HG03558 (cell line): ENCODE measurements at regions not wholly inside any gene's neighbourhood (a gene's known extent, or its start where the extent isn't known, plus 50 kb on each side); places are given as distances from the start of the nearest gene placed in this dataset.

Experiments used
- ATAC-seq: cut with Tn5 transposase; IDR thresholded peaks from one replicate; pipeline ENCODE4 v1.9.1; 2021; ENCODE audit warnings: moderate number of reproducible peaks; ENCODE audit not compliant: unreplicated experiment; ENCODE audit errors: extremely low read depth

GRCh38 chr14:99037777-99038430 is 234.1 kb downstream of the BCL11B start:
- no peak for ATAC-seq

DNA sequence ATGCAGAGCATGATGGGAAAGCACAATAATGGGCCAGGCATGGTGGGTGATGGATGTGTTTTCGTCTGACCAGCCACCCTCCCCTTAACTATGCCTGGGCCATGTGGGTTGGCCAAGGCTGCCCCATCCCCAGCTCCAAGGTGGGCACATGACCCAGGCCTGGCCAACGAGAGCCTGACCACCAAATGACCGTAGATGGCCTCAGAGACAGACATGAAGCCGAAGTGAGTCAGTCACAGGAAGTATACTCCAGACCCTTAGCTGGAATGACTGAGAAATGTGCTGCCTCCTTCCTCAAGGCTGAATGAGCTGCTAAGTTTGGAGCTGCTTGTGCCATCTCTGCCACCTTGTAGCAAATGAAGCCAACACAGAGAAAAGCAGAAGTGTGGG is 233.6 kb downstream of the BCL11B start:
- ATAC-seq: no peak

DNA sequence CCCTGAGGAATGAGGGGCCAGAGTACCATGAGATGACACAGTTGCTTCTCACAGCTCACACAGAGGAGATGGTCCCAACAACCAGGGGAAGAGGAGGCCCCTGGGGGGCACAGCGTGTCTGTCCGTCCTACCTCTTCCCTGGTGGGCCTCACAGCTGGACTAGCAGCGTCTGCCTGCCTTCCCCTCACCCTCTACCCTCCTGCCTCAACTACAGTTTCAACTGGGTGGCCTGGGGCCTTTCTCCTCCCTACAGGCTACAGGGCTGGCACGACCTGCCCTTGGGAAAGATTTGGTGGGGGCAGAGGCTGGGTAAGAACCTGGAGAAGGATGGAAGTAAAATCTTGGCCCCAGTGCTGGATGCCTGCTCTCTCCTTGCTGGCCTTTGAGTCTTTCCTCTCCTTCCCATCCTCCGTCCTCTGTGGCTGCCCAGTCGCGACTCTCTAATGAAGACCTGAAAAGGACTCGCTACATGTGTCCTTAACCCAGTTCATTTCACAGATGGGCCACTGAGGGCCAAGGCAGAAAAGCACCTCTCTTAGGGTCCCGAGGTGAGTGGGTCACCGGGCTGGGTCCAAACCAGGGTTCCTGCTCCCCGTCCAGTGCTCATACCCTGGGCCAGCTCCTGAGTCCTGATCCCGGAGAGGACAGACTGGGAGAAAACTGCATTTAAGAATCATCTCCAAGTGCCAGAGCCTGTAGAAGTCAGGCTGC is 232.5 kb downstream of the BCL11B start:
- ATAC-seq: no peak

- ATAC-seq: no peak
These were observed 231.9 kb downstream of the BCL11B start for GRCh38 chr14:99040052-99040451.

DNA sequence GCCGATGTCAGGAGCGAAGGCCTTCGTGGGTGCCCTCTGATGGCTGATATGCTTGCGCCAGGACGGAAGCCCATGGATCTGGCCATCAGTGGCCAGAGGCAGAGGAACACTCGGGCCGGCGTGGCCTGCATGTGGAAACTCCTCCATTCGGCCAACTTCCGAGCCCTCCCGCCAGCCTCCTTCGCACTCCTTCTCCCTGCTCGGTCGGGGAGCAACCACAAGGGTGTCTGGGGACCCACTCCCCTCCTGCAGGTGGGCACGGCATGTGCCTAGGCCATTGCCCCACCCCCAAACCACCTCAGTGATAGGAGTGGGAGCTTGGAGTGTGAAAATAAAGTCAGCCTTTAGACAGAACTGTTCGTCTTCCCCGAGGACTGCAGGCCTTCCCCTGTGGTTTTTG is 231.3 kb downstream of the BCL11B start:
- no peak for ATAC-seq

DNA sequence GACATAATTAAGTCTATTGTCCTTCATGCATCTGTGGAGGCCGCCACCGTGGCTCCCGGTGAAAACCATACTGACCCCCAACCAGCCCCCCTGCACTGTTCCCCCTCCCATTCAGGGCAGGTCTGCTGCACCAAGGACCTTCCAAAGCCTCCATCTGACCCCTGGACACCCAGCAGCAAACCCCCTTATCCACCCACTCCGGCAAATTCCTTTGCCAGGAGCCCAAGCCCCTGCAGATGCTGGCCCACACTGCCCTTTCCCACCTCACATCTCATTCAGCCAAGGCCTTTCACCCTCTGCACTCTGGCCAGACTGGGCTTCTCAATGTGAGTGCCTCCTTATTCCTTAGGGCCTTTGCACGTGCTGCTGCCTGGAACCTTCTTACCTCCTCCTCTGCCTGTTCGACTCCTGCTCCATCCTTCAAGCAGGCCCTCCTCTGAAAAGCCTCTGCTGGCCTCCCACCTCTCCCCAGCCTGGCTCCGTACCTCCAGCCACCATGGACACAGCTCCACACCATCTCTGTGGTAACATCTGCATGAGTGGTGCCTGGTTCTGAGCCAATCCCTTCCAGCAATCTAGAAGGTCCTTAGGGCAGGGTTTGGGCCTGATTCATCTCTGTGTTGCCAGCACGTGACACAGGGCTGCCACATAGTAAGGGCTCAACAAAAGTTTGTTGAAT is 230.7 kb downstream of the BCL11B start:
- ATAC-seq: no peak

DNA sequence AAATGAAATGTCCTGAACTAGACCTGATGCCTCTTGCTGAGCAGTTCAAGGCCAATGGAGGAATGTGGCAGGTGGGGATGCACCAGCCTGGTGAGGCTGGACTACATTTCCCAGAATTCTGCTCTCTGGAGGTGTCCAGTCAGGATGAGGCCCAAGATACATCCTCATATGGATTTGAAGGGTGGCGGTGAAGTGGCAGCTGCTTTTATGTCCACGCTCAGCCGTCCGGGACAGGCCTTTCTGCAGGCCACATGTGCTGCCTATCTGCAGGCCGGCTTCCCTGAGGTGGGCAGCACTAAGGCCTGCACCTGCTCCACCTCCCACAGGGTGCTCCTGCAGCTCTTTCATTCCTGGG is 230.2 kb downstream of the BCL11B start:
- no peak for ATAC-seq

GRCh38 chr14:99042381-99043266 is 229.4 kb downstream of the BCL11B start:
- ATAC-seq: no peak

DNA sequence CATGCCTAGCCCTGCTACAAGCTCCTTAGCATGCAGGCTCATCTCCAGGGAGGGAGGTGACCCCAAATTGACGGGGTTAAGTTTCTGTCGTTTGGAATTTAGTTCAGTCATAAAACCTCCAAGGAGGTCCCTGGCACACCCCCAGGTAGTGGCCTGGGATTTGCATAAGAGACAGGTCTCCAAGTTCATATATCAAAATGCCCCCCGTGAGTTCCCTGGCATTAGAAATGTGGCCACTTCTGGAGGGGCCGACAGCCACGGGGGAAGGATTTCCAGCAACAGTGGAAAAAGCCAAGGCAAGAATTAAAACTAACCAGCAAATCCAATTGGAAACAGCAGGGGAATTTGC is 228.8 kb downstream of the BCL11B start:
- no peak for ATAC-seq

GRCh38 chr14:99043756-99044155 is 228.2 kb downstream of the BCL11B start:
- no peak for ATAC-seq

GRCh38 chr14:99047441-99048031 is 224.5 kb downstream of the BCL11B start:
- ATAC-seq: no peak

GRCh38 chr14:99050309-99050708 is 221.7 kb downstream of the BCL11B start:
- no peak for ATAC-seq

- no peak for ATAC-seq
These were observed 219.5 kb downstream of the BCL11B start for GRCh38 chr14:99052467-99052866.

DNA sequence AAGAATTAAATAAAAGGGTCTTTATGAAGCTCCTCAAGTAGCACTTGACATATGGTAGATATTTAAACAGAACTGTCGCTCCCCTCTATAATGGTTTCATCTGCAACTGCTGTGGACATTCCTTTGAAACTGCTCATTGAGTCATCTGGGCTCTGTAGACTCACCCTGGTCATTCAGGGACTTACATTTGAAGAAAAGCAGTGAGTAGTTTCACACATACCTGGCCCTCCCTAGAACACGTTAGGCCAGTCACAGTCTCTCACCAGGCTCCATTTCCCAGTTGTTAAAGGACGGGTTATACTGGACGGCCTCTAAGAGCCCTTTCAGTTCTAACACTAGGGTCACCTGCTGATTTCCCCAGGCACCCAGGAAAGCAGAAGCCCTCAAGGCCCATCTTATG is 217.0 kb downstream of the BCL11B start:
- ATAC-seq: no peak

GRCh38 chr14:99055816-99056215 is 216.2 kb downstream of the BCL11B start:
- ATAC-seq: no peak

DNA sequence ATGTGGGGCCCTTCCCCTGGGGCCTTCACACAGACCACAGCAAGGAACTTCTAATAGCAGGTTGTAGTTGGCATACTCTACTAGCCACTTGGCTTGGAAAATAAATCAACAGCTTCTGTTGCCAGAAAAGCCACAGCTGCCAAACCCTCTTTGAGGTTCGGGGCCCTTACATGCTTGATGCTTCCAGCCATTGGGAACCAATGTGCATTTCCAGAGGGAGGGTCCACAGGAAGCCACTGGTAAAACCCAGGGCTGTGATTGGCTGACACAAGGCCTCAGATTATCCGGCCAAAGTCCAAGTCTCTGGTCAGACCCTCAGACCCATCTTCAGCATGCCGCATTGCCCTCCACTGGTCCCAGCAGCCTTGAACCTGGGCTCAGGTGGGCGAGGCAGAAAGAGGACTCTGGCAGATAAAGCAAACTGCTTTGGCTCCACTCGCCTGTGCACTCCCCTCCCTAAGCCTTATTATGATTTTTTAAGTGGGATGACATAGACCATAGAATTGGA is 214.4 kb downstream of the BCL11B start:
- no peak for ATAC-seq

- ATAC-seq: no peak
These were observed 213.5 kb downstream of the BCL11B start for GRCh38 chr14:99058542-99058941.

GRCh38 chr14:99062216-99062615 is 209.8 kb downstream of the BCL11B start:
- ATAC-seq: no peak

GRCh38 chr14:99062772-99063418 is 209.1 kb downstream of the BCL11B start:
- no peak for ATAC-seq
